Progenitor cell of endocrine pancreas (in vitro differentiated cells): ENCODE measurements at regions not wholly inside any gene's neighbourhood (a gene's known extent, or its start where the extent isn't known, plus 50 kb on each side); places are given as distances from the start of the nearest gene placed in this dataset.

ENCODE experiments used
- DNase-seq: peaks from one replicate; pipeline ENCODE4 v3.0.0; 2021; ENCODE audit warnings: low spot score; ENCODE audit not compliant: unreplicated experiment
- H3K27ac Mint-ChIP-seq: 2 replicates; pipeline ENCODE4 v1.8.0; 2021; ENCODE audit warnings: mild to moderate bottlenecking, moderate library complexity, mixed read lengths
- H3K27me3 Mint-ChIP-seq: 2 replicates; pipeline ENCODE4 v1.8.0; 2021; ENCODE audit warnings: mixed read lengths
- H3K36me3 Mint-ChIP-seq: 2 replicates; pipeline ENCODE4 v1.8.0; 2022; ENCODE audit warnings: mixed read lengths; ENCODE audit not compliant: insufficient read depth
- H3K4me1 Mint-ChIP-seq: 2 replicates; pipeline ENCODE4 v1.8.0; 2021; ENCODE audit warnings: low read depth, mixed read lengths
- H3K4me3 Mint-ChIP-seq: 2 replicates; pipeline ENCODE4 v1.8.0; 2021; ENCODE audit warnings: low read depth, mild to moderate bottlenecking, moderate library complexity, mixed read lengths
- H3K9me3 Mint-ChIP-seq: 2 replicates; pipeline ENCODE4 v1.8.0; 2021; ENCODE audit warnings: low read depth, mixed read lengths
- CTCF ChIP-seq: fragments of 200-600 bp; sonication (generic); IDR thresholded peaks from one replicate; pipeline ENCODE4 v1.5.0; 2021; ENCODE audit warnings: antibody characterized with exemption, mild to moderate bottlenecking; ENCODE audit not compliant: unreplicated experiment

- Mint-ChIP-seq H3K9me3 (no peaks in the 10 kb centered on the region), H3K27ac (no peak overlapping the region), H3K36me3 (no peaks in the 10 kb centered on the region), H3K4me1 (no peaks in the 10 kb centered on the region), H3K27me3 (peaks cover 34% of the 10 kb centered on the region), H3K4me3 (no peak overlapping the region)
- no peak for DNase-seq
- TF ChIP-seq CTCF = no peak
Observed at GRCh38 chr20:61126369-61127195, 125.5 kb upstream of the CDH4 start.

- Mint-ChIP-seq H3K36me3 (no peaks in the 10 kb centered on the region), H3K4me1 (no peaks in the 10 kb centered on the region), H3K27me3 (peaks cover 31% of the 10 kb centered on the region), H3K9me3 (no peaks in the 10 kb centered on the region), H3K27ac (no peak overlapping the region), H3K4me3 (no peak overlapping the region)
- no peak for TF ChIP-seq CTCF
- DNase-seq = no peak
Observed at GRCh38 chr20:61127311-61128039, 124.6 kb upstream of the CDH4 start.

GRCh38 chr20:61128701-61129269 is 123.3 kb upstream of the CDH4 start:
- no peak for TF ChIP-seq CTCF
- Mint-ChIP-seq H3K9me3 (no peaks in the 10 kb centered on the region), H3K4me3 (no peak overlapping the region), H3K27me3 (peaks cover 32% of the 10 kb centered on the region), H3K4me1 (no peaks in the 10 kb centered on the region), H3K36me3 (no peaks in the 10 kb centered on the region), H3K27ac (no peak overlapping the region)
- DNase-seq = no peak

- H3K27me3 Mint-ChIP-seq = peaks cover 36% of the 10 kb centered on the region
- H3K9me3 Mint-ChIP-seq = no peaks in the 10 kb centered on the region
- no peak overlapping the region for H3K27ac Mint-ChIP-seq
Observed at GRCh38 chr20:61129311-61129710, 122.8 kb upstream of the CDH4 start.

More at GRCh38 chr20:61129311-61129710, 122.8 kb upstream of the CDH4 start:
- no peak for TF ChIP-seq CTCF
- no peak for DNase-seq
- Mint-ChIP-seq H3K4me1 (no peaks in the 10 kb centered on the region), H3K4me3 (no peak overlapping the region), H3K36me3 (no peaks in the 10 kb centered on the region)
